B cell (primary cell): ENCODE measurements at regions not wholly inside any gene's neighbourhood (a gene's known extent, or its start where the extent isn't known, plus 50 kb on each side); places are given as distances from the start of the nearest gene placed in this dataset.

Experiments used
- ATAC-seq: fragments of 200-7000 bp; cut with Tn5 transposase; one replicate; pipeline ENCODE4 v1.10.0; 2021; ENCODE audit warnings: low read depth, mild to moderate bottlenecking, moderate number of reproducible peaks, moderate library complexity
- CTCF ChIA-PET: fragments of 350-600 bp; sonication (Branson Sonifier 250); formaldehyde crosslinking; loops from one replicate; lab custom pipeline; 2021; ENCODE audit warnings: antibody characterized with exemption, inconsistent platforms; lab: Charles Lee
- POLR2A ChIA-PET: fragments of 350-600 bp; sonication (Branson Sonifier 250); formaldehyde crosslinking; loops from one replicate; lab custom pipeline; 2021; ENCODE audit warnings: antibody characterized with exemption; lab: Charles Lee
- DNase-seq: peaks from one replicate; pipeline ENCODE4 v3.0.0; 2013
- H2AFZ ChIP-seq: 2 replicates; pipeline ENCODE4 v1.6.1; 2012; ENCODE audit warnings: mild to moderate bottlenecking, low read depth, low read length; ENCODE audit not compliant: insufficient read depth, poor library complexity, severe bottlenecking
- H3K27ac ChIP-seq, 2 donors: 1 replicate in 1 of 2; 2 replicates in 1 of 2; pipeline ENCODE4 v1.5.1; 2012 to 2013; ENCODE audit warnings: low read length in 2 of 2, mild to moderate bottlenecking in 2 of 2, moderate library complexity in 1 of 2
- H3K27me3 ChIP-seq, 4 experiments: fragments of 200-600 bp in 1 of 4; sonication (generic) in 1 of 4; replicated peaks in 1 of 4; 1 replicate in 2 of 4; 2 replicates in 2 of 4; pipeline versions ENCODE4 v1.6.1 to v1.7.0; 2013 to 2016; ENCODE audit warnings: low read length in 3 of 4, mild to moderate bottlenecking in 2 of 4, mixed read lengths in 1 of 4, moderate library complexity in 1 of 4; ENCODE audit not compliant: insufficient read depth in 4 of 4, control insufficient read depth in 3 of 4; ENCODE audit errors: control extremely low read depth in 1 of 4
- H3K36me3 ChIP-seq, 2 experiments: replicated peaks in 1 of 2; 1 replicate in 1 of 2; 2 replicates in 1 of 2; pipeline versions ENCODE4 v1.6.1 to v1.7.1; 2013; ENCODE audit warnings: low read length in 1 of 2; ENCODE audit not compliant: insufficient read depth in 2 of 2, control insufficient read depth in 1 of 2; ENCODE audit errors: control extremely low read depth in 1 of 2, extremely low read depth in 1 of 2
- H3K4me1 ChIP-seq, 2 donors: fragments of 200-600 bp in 1 of 2; sonication (generic) in 1 of 2; 1 replicate in 1 of 2; 2 replicates in 1 of 2; pipeline versions ENCODE4 v1.5.1 to v1.6.1; 2013 to 2017; ENCODE audit warnings: low read length in 2 of 2; ENCODE audit not compliant: control insufficient read depth in 2 of 2, insufficient read depth in 2 of 2
- H3K4me2 ChIP-seq: replicated peaks from 2 replicates; pipeline ENCODE3; 2012; ENCODE audit warnings: mild to moderate bottlenecking, low read depth, low read length; ENCODE audit not compliant: poor library complexity, severe bottlenecking
- H3K4me3 ChIP-seq, 5 experiments: fragments of 200-600 bp in 1 of 5; sonication (generic) in 1 of 5; 1 replicate in 3 of 5; 2 replicates in 2 of 5; pipeline versions ENCODE4 v1.5.1 to v1.7.0; 2011 to 2016; ENCODE audit warnings: low read length in 4 of 5, mild to moderate bottlenecking in 4 of 5, low read depth in 2 of 5, control low read depth in 1 of 5, moderate library complexity in 1 of 5; ENCODE audit not compliant: insufficient read depth in 1 of 5; ENCODE audit errors: control extremely low read depth in 1 of 5, extremely low read depth in 1 of 5
- H3K79me2 ChIP-seq: fragments of 200-600 bp; sonication (generic); one replicate; pipeline ENCODE4 v1.6.0; 2016; ENCODE audit warnings: low read length; ENCODE audit not compliant: control insufficient read depth, insufficient read depth
- H3K9ac ChIP-seq: fragments of 200-600 bp; sonication (generic); 2 replicates; pipeline ENCODE4 v1.6.1; 2017; ENCODE audit warnings: mild to moderate bottlenecking, low read length, moderate library complexity
- H3K9me3 ChIP-seq, 3 donors: one replicate each; pipeline versions ENCODE4 v1.6.1 to v1.7.1; 2013; ENCODE audit warnings: low read length in 2 of 3; ENCODE audit not compliant: control insufficient read depth in 2 of 3, insufficient read depth in 1 of 3; ENCODE audit errors: control extremely low read depth in 1 of 3
- H4K20me1 ChIP-seq: 2 replicates; pipeline ENCODE4 v1.6.0; 2012; ENCODE audit warnings: mild to moderate bottlenecking, low read length; ENCODE audit not compliant: insufficient read depth, control insufficient read depth, poor library complexity, severe bottlenecking
- H3K27ac Mint-ChIP-seq: one replicate; pipeline ENCODE4 v1.8.0; 2021; ENCODE audit warnings: mixed read lengths
- H3K27me3 Mint-ChIP-seq: one replicate; pipeline ENCODE4 v1.8.0; 2021; ENCODE audit warnings: mixed read lengths
- H3K4me1 Mint-ChIP-seq: one replicate; pipeline ENCODE4 v1.8.0; 2021; ENCODE audit warnings: mixed read lengths
- H3K4me3 Mint-ChIP-seq: one replicate; pipeline ENCODE4 v1.8.0; 2021; ENCODE audit warnings: mixed read lengths
- H3K9me3 Mint-ChIP-seq: one replicate; pipeline ENCODE4 v1.8.0; 2022; ENCODE audit warnings: mixed read lengths; ENCODE audit not compliant: insufficient read depth
- CTCF ChIP-seq: fragments of 200-600 bp; IDR thresholded peaks from one replicate; pipeline ENCODE4 v1.8.0; 2022; ENCODE audit warnings: antibody characterized with exemption, mild to moderate bottlenecking
- EZH2 ChIP-seq: IDR thresholded peaks from 2 replicates; pipeline ENCODE4 v1.6.1; 2012; ENCODE audit warnings: borderline replicate concordance, low read depth, mild to moderate bottlenecking, moderate library complexity, low read length; ENCODE audit not compliant: insufficient read depth, poor library complexity, severe bottlenecking
- WGBS: methylation state at CpG from one replicate; pipeline ENCODE4 v1.1.5; 2013; ENCODE audit warnings: missing lambda C conversion rate; ENCODE audit not compliant: insufficient coverage; 5-methylcytosine and 5-hydroxymethylcytosine counted together
- intact Hi-C: fragments of 100-400 bp; cut with micrococcal nuclease; formaldehyde crosslinking; loops from one replicate; pipeline ENCODE4 v1.10.0; 2022

- WGBS: no CpG with 5 or more reads among the region's 2 CpGs
- intact Hi-C loops: no loop called here
Observed at GRCh38 chr9:8172000-8172399, 372.4 kb upstream of the DMAC1 start.

GRCh38 chr9:8168916-8169438 is 369.4 kb upstream of the DMAC1 start:
- Histone ChIP-seq H3K36me3 (no peaks in the 10 kb centered on the region), H4K20me1 (no peaks in the 10 kb centered on the region), H3K79me2 (no peaks in the 10 kb centered on the region), H2AFZ (no peak overlapping the region), H3K4me1 (no peaks in the 10 kb centered on the region), H3K4me3 (no peak overlapping the region), H3K4me2 (no peak overlapping the region), H3K9me3 (no peaks in the 10 kb centered on the region), H3K27ac (no peak overlapping the region), H3K27me3 (no peaks in the 10 kb centered on the region), H3K9ac (no peak overlapping the region)
- no CpG with 5 or more reads among the region's 2 CpGs for WGBS
- H3K27ac Mint-ChIP-seq: no peak overlapping the region
- ChIA-PET CTCF (no interaction called here), POLR2A (no interaction called here)
- DNase-seq (no peak), ATAC-seq (no peak)
- H3K9me3 Mint-ChIP-seq: no peaks in the 10 kb centered on the region
- H3K27me3 Mint-ChIP-seq: peaks cover 20% of the 10 kb centered on the region
- no peaks in the 10 kb centered on the region for H3K4me1 Mint-ChIP-seq
- TF ChIP-seq EZH2 (no peak), CTCF (no peak)
- no peak overlapping the region for H3K4me3 Mint-ChIP-seq
- intact Hi-C loops: no loop called here

More at GRCh38 chr9:8172000-8172399, 372.4 kb upstream of the DMAC1 start:
- no peak overlapping the region for H3K27ac Mint-ChIP-seq
- ChIA-PET POLR2A (no interaction called here), CTCF (no interaction called here)
- no peak for TF ChIP-seq CTCF
- TF ChIP-seq EZH2: no peak
- no peak overlapping the region for H3K4me3 Mint-ChIP-seq
- H3K9me3 Mint-ChIP-seq: no peaks in the 10 kb centered on the region
- no peak overlapping the region for H3K27ac ChIP-seq
- H3K27me3 ChIP-seq: no peaks in the 10 kb centered on the region
- peaks cover 18% of the 10 kb centered on the region for H3K27me3 Mint-ChIP-seq
- no peaks in the 10 kb centered on the region for H4K20me1 ChIP-seq
- H3K4me1 Mint-ChIP-seq: no peaks in the 10 kb centered on the region
- no peak overlapping the region for H3K4me3 ChIP-seq
- no peaks in the 10 kb centered on the region for H3K9me3 ChIP-seq
- no peak overlapping the region for H2AFZ ChIP-seq
- H3K9ac ChIP-seq: no peak overlapping the region
- no peaks in the 10 kb centered on the region for H3K4me1 ChIP-seq
- H3K79me2 ChIP-seq: no peaks in the 10 kb centered on the region
- H3K4me2 ChIP-seq: no peak overlapping the region
- ATAC-seq: no peak
- no peak for DNase-seq
- no peaks in the 10 kb centered on the region for H3K36me3 ChIP-seq
